SK-N-SH (cell line): ENCODE measurements at regions not wholly inside any gene's neighbourhood (a gene's known extent, or its start where the extent isn't known, plus 50 kb on each side); places are given as distances from the start of the nearest gene placed in this dataset.

Source experiments
- CTCF ChIP-seq: fragments of 200-600 bp; sonication (generic); IDR thresholded peaks from 2 replicates; pipeline ENCODE4 v1.6.1; 2017; ENCODE audit warnings: antibody characterized with exemption, mild to moderate bottlenecking, moderate library complexity
- EP300 ChIP-seq, 2 experiments: IDR thresholded peaks; 2 replicates each; pipeline versions ENCODE4 v1.4.0 to v1.6.1; 2012; ENCODE audit warnings: borderline replicate concordance in 1 of 2, low read depth in 1 of 2, low read length in 1 of 2
- FOSL2 ChIP-seq: IDR thresholded peaks from 2 replicates; pipeline ENCODE4 v1.4.0; 2012; ENCODE audit warnings: low read depth, mild to moderate bottlenecking, moderate library complexity, borderline replicate concordance
- FOXM1 ChIP-seq: IDR thresholded peaks from 2 replicates; pipeline ENCODE4 v1.4.0; 2012; ENCODE audit warnings: low read depth, mild to moderate bottlenecking
- POLR2AphosphoS5 ChIP-seq: IDR thresholded peaks from 2 replicates; pipeline ENCODE4 v1.6.1; 2012; ENCODE audit warnings: low read depth, low read length
- SMC3 ChIP-seq: IDR thresholded peaks from 2 replicates; pipeline ENCODE4 v1.6.1; 2012; ENCODE audit warnings: low read depth, low read length, improper control_type of control experiment
- TAF1 ChIP-seq: IDR thresholded peaks from 2 replicates; pipeline ENCODE4 v1.6.1; 2012; ENCODE audit warnings: low read depth, mild to moderate bottlenecking, low read length, moderate library complexity, borderline replicate concordance
- TCF12 ChIP-seq: IDR thresholded peaks from 2 replicates; pipeline ENCODE4 v1.4.0; 2012
- USF1 ChIP-seq: IDR thresholded peaks from 2 replicates; pipeline ENCODE4 v1.4.0; 2012; ENCODE audit warnings: low read depth, borderline replicate concordance

- no peak for TF ChIP-seq USF1
- TF ChIP-seq FOSL2 = no peak
- no peak for TF ChIP-seq FOXM1
- TF ChIP-seq SMC3 = no peak
- no peak for TF ChIP-seq TAF1
- no peak for TF ChIP-seq CTCF
- TF ChIP-seq POLR2AphosphoS5 = no peak
- no peak for TF ChIP-seq EP300 (IDR thresholded peaks at IDR 0.05; ENCODE audit: borderline replicate concordance in 1 of 2, low read depth in 1 of 2, low read length in 1 of 2)
- TF ChIP-seq TCF12 = no peak
Observed at GRCh38 chr1:81519987-81520386, 280.7 kb upstream of the ADGRL2 start.
